Vagina (tissue), 2 donors: ENCODE measurements at regions not wholly inside any gene's neighbourhood (a gene's known extent, or its start where the extent isn't known, plus 50 kb on each side); places are given as distances from the start of the nearest gene placed in this dataset.

Source experiments
- DNase-seq, 2 donors: peaks; one replicate each; pipeline ENCODE4 v3.0.0-alpha.2; 2017; ENCODE audit errors: extremely low spot score in 2 of 2
- H3K27ac ChIP-seq: fragments of 200-600 bp; sonication (generic); one replicate; pipeline ENCODE4 v1.5.1; 2019
- H3K27me3 ChIP-seq: fragments of 200-600 bp; sonication (generic); one replicate; pipeline ENCODE4 v1.5.1; 2019
- H3K36me3 ChIP-seq, 2 donors: fragments of 200-600 bp; sonication (generic); one replicate each; pipeline ENCODE4 v1.5.1; 2017 to 2019
- H3K4me1 ChIP-seq: fragments of 200-600 bp; sonication (generic); one replicate; pipeline ENCODE4 v1.5.1; 2019
- H3K4me3 ChIP-seq, 2 donors: fragments of 200-600 bp; sonication (generic); 1 replicate in 1 of 2; 2 replicates in 1 of 2; pipeline ENCODE4 v1.5.1; 2016 to 2019
- H3K9me3 ChIP-seq: fragments of 200-600 bp; sonication (generic); one replicate; pipeline ENCODE4 v1.5.1; 2019
- CTCF ChIP-seq, 3 experiments: fragments of 450-650 bp in 2 of 3; fragments of 200-600 bp in 1 of 3; sonication (generic) in 1 of 3; IDR thresholded peaks; one replicate each; pipeline ENCODE4 v1.5.1; 2017 to 2019; ENCODE audit warnings: antibody characterized with exemption in 3 of 3, mild to moderate bottlenecking in 2 of 3, moderate library complexity in 2 of 3
- POLR2A ChIP-seq, 2 donors: fragments of 450-650 bp; IDR thresholded peaks; one replicate each; pipeline ENCODE4 v1.6.1; 2017; ENCODE audit warnings: antibody characterized with exemption in 2 of 2, mild to moderate bottlenecking in 2 of 2, moderate library complexity in 2 of 2
- POLR2AphosphoS5 ChIP-seq, 2 donors: sonication (generic); formaldehyde crosslinking; IDR thresholded peaks; one replicate each; pipeline ENCODE4 v1.9.0; 2017; ENCODE audit warnings: antibody characterized with exemption in 2 of 2, mild to moderate bottlenecking in 2 of 2, low read depth in 1 of 2; ENCODE audit not compliant: insufficient read depth in 1 of 2
- intact Hi-C: fragments of 100-400 bp; cut with DNase I; formaldehyde crosslinking; loops from one replicate; pipeline ENCODE4 v1.15.1; 2023

GRCh38 chr5:125376059-125376641 is 629.7 kb upstream of the ZNF608 start:
- TF ChIP-seq CTCF (IDR thresholded peaks at IDR 0.05) (no peak), POLR2A (IDR thresholded peaks at IDR 0.05) (no peak), POLR2AphosphoS5 (IDR thresholded peaks at IDR 0.05; ENCODE audit: insufficient read depth in 1 of 2, low read depth in 1 of 2) (no peak)
- no peak for DNase-seq
- Histone ChIP-seq H3K27me3 (no peaks in the 10 kb centered on the region), H3K27ac (no peak overlapping the region), H3K4me3 (no peak overlapping the region), H3K9me3 (no peaks in the 10 kb centered on the region), H3K4me1 (no peaks in the 10 kb centered on the region), H3K36me3 (no peaks in the 10 kb centered on the region)
- intact Hi-C loops = no loop called here

GRCh38 chr5:125377141-125377540 is 630.7 kb upstream of the ZNF608 start:
- Histone ChIP-seq H3K36me3 (no peaks in the 10 kb centered on the region), H3K4me1 (no peaks in the 10 kb centered on the region), H3K4me3 (no peak overlapping the region), H3K9me3 (no peaks in the 10 kb centered on the region), H3K27ac (no peak overlapping the region), H3K27me3 (no peaks in the 10 kb centered on the region)
- TF ChIP-seq POLR2A (IDR thresholded peaks at IDR 0.05) = no peak
- TF ChIP-seq CTCF (IDR thresholded peaks at IDR 0.05) = no peak
- TF ChIP-seq POLR2AphosphoS5 (IDR thresholded peaks at IDR 0.05; ENCODE audit: insufficient read depth in 1 of 2, low read depth in 1 of 2) = no peak
- intact Hi-C loops = no loop called here
- DNase-seq = no peak

- intact Hi-C loops = no loop called here
- no peak for DNase-seq
- Histone ChIP-seq H3K4me1 (no peaks in the 10 kb centered on the region), H3K36me3 (no peaks in the 10 kb centered on the region), H3K4me3 (no peak overlapping the region), H3K27me3 (no peaks in the 10 kb centered on the region), H3K27ac (no peak overlapping the region), H3K9me3 (no peaks in the 10 kb centered on the region)
- TF ChIP-seq POLR2AphosphoS5 (IDR thresholded peaks at IDR 0.05; ENCODE audit: insufficient read depth in 1 of 2, low read depth in 1 of 2) = no peak
- no peak for TF ChIP-seq CTCF (IDR thresholded peaks at IDR 0.05)
- TF ChIP-seq POLR2A (IDR thresholded peaks at IDR 0.05) = no peak
These were observed 634.9 kb upstream of the ZNF608 start for GRCh38 chr5:125381290-125381689.

GRCh38 chr5:125384071-125384470 is 637.6 kb upstream of the ZNF608 start:
- intact Hi-C loops = no loop called here
- Histone ChIP-seq H3K27me3 (no peaks in the 10 kb centered on the region), H3K9me3 (no peaks in the 10 kb centered on the region), H3K27ac (no peak overlapping the region), H3K36me3 (no peaks in the 10 kb centered on the region), H3K4me1 (no peaks in the 10 kb centered on the region), H3K4me3 (no peak overlapping the region)
- DNase-seq = no peak
- TF ChIP-seq POLR2AphosphoS5 (IDR thresholded peaks at IDR 0.05; ENCODE audit: insufficient read depth in 1 of 2, low read depth in 1 of 2) (no peak), CTCF (IDR thresholded peaks at IDR 0.05) (no peak), POLR2A (IDR thresholded peaks at IDR 0.05) (no peak)

GRCh38 chr5:125390326-125390725 is 643.9 kb upstream of the ZNF608 start:
- intact Hi-C loops = no loop called here
- H3K27me3 ChIP-seq = no peaks in the 10 kb centered on the region
- no peaks in the 10 kb centered on the region for H3K9me3 ChIP-seq
- no peaks in the 10 kb centered on the region for H3K36me3 ChIP-seq
- TF ChIP-seq POLR2A (IDR thresholded peaks at IDR 0.05) (no peak), POLR2AphosphoS5 (IDR thresholded peaks at IDR 0.05; ENCODE audit: insufficient read depth in 1 of 2, low read depth in 1 of 2) (no peak), CTCF (IDR thresholded peaks at IDR 0.05) (no peak)
- no peaks in the 10 kb centered on the region for H3K4me1 ChIP-seq
- H3K27ac ChIP-seq = no peak overlapping the region
- H3K4me3 ChIP-seq = no peak overlapping the region
- no peak for DNase-seq
